Epidermal melanocyte (primary cell): ENCODE measurements at regions not wholly inside any gene's neighbourhood (a gene's known extent, or its start where the extent isn't known, plus 50 kb on each side); places are given as distances from the start of the nearest gene placed in this dataset.

ENCODE experiments used
- DNase-seq: peaks from one replicate; pipeline ENCODE4 v3.0.0; 2011; ENCODE audit warnings: low spot score; ENCODE audit not compliant: insufficient read length

GRCh38 chr2:13581471-13581870 lies 864.7 kb downstream of the TRIB2 start:
- DNase-seq: no peak

GRCh38 chr2:13583609-13584008 lies 866.9 kb downstream of the TRIB2 start:
- DNase-seq: no peak

GRCh38 chr2:13584020-13584419 lies 867.3 kb downstream of the TRIB2 start:
- no peak for DNase-seq

DNA sequence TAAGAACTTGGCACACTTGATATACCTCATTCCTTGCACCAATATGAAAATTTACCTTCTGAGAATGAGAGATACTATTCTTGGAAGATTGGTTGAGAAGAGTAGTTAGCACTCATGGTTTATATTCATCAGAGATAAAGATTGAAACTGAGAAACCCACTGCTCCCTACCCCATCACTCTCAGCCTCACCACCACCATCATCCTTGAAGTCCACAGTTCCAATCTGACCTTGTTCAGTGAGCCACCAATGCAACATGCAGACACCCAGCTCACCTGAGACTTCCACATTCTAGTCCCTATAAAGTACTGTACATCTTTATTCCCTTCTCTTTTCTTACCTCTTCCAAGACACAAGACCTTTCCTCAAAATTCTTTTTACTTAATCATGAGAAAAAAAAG lies 869.0 kb downstream of the TRIB2 start:
- no peak for DNase-seq

GRCh38 chr2:13596233-13596632 lies 879.5 kb downstream of the TRIB2 start:
- no peak for DNase-seq

DNA sequence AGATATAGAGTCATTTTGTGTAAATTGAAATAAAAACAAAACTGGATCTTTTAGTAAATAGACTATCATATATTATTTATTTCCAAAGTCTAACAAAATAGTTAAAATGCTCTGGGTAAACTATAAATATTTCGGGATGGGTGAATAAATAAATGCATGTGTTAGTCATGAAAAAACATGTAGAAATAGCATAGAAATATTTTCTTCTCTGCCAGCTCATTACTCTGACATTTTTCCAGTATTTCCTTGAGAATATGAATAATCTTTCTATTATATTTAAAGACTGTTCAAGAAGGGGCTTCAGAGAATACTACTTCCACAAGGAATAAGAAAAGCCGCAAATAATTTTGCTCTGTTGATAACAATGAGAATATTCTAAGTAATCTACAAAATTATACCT lies 880.4 kb downstream of the TRIB2 start:
- DNase-seq: no peak

DNA sequence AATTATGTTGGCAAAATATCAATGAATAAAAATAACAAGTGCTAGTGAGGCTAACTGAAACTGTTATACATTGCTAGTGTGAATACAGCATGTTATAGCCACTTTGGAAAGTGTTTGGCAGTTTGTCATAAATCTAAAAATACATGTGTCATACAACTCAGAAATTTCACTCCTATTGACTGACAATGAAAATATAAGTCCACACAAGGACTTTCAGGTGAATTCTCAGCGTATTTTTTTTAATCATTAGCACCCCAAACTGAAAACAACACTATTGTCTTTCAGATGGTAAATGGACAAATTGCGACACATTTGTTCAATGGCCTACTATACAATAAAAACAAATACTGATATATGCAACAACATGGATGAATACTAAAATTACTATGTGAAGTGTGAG lies 884.8 kb downstream of the TRIB2 start:
- no peak for DNase-seq

DNA sequence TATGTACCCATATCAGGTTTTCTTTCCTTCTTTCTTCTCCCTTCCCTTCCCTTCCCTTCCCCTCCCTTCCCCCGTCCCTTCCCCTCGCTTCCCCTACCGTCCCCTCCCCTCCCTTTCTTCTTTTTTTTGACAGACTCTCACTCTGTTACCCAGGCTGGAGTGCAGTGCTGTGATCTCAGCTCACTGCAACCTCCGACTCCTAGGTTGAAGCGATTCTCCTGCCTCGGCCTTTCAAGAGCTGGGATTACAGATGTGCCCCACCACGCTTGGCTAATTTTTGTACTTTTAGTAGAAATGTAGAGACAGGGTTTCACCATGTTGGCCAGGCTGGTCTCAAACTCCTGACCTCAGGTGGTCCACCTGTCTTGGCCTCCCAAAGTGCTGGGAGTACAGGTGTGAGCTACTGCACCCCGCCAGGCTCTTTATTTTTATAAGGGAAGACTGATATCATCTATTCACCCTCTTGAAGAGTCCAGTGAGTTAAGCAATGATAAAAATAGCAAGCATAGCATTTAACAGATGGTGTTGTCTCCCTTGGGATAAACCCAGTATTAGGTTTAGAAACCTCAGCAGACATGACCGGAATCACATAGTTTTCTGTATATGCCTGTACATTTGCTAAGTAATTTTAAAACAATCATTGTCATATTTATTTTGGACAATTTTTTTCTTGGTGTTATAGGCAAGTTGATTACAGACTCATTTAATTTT lies 888.4 kb downstream of the TRIB2 start:
- DNase-seq: no peak

- DNase-seq: no peak
These were observed 890.4 kb downstream of the TRIB2 start for GRCh38 chr2:13607139-13607538.

- no peak for DNase-seq
These were observed 895.2 kb downstream of the TRIB2 start for GRCh38 chr2:13611939-13612338.

DNA sequence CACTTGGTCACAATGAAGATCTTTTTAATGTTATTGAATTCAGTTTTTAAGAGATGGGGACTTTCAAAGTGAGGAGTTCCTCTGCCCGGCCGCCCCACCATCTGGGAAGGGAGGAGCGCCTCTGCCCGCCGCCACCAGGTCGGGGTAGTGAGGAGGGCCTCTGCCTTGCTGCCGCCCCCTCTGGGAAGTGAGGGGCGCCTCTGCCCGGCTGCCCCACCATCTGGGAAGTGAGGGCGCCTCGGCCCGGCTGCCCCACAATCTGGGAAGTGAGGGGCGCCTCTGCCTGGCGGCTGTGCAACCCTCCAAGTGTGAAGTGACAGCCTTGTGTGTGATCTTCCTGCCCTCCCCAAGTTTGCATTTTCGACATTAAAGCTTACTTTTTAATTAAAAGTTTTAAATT lies 899.3 kb downstream of the TRIB2 start:
- DNase-seq: no peak

DNA sequence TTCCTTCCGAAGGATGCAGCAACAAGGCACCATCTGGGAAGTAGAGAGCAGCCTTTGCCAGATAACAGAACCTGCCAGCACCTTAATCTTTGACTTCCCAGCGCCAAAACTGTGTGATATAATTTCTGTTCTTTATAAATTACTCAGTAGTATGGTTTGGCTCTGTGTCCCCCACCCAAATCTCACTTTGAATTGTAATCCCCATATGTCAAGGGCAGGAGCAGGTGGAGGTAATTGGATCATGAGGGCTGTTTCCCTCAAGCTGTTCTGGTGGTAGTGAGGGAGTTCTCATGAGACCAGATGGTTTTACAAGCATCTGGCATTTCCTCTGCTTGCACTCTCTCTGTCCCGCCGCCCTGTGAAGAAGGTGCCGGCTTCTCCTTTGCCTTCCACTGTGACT lies 899.9 kb downstream of the TRIB2 start:
- no peak for DNase-seq

DNA sequence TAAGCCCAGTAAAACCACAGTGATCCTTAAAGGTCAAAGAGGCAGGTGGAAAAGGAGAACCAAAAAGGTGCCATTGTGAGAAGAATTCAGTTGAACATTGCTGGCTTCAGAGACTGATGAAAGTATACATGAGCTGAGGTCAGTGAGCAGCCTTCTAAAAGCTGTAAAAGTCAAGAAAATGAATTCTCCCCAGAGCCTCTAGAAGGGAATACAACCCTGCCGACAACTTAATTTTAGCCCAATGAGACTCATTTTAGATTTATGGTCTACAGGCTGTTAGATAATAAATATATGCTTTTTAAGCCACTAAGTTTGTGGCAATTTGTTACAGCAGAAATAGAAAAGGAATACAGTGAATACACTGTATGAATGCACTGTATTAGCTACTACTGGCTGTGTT lies 911.4 kb downstream of the TRIB2 start:
- DNase-seq: no peak

DNA sequence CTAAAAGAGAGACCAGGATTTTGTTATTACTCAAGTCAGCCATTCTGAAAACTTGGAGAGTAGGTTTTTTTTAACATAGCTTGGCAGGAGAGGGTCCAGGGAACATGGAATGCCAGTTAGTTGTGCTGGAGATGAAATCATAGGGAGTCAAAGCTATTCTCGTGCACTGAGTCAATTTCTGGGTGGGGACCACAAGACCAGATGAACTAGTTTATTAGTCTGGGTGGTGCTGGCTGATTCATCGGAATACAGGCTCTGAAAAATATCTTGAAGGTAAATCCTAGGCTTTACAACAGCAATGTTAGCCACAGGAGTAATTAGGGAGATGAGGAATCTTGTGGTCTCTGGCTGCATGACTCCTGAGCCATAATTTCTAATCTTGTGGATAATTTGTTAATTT lies 921.4 kb downstream of the TRIB2 start:
- no peak for DNase-seq

DNA sequence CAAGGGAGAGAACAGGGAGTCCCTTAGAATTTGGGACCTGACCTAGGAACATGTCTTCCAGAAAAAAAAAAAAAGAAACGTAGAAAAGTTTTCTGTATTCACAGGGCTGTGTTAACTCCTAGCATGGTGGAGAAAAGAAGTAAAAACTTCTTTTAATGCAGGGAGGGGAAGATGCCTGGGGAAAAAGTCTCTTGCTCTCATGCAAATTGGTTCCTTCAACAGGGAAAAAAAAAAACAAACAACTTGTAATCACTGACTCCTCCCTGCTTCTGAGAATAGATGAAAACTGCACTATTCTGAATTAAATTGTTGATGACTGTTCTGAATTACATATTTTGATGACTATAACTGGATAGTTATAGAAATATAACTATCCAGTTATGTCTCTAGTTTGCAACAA lies 933.2 kb downstream of the TRIB2 start:
- no peak for DNase-seq

- DNase-seq: no peak
These were observed 933.9 kb downstream of the TRIB2 start for GRCh38 chr2:13650586-13651180.

GRCh38 chr2:13651684-13652131 lies 935.0 kb downstream of the TRIB2 start:
- no peak for DNase-seq

- no peak for DNase-seq
These were observed 936.0 kb downstream of the TRIB2 start for GRCh38 chr2:13652531-13653313.

DNA sequence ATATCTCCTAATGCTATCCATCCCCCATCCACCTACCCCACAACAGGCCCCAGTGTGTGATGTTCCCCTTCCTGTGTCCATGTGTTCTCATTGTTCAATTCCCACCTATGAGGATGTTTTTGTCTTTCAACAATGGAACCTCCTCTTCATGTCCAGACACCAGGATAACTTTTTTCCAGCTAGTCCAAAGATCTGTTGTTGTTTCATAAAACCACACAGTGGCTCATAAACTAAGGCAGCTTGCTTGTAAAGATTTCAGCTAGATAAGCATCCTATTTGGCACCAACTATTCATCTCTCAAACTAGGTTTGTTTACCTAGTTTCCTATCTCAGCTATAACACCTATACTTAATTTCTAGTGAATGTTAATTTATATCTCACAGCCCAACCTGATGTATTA lies 937.7 kb downstream of the TRIB2 start:
- DNase-seq: no peak

DNA sequence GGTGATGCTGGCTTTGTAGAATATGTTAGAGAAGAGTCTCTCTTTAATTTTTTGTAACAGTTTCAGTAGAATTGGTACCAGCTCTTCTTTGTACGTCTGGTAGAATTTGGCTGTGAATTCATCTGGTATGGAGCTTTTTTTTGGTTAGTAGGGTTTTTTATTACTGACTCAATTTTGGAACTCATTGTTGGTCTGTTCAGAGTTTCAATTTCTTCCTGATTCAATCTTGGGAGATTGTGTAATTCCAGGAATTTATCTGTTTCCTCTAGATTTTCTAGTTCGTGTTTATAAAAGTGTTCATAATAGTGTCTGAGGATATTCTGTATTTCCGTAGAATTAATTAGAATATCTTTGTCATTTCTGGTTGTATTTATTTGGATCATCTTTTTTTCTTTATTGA lies 943.5 kb downstream of the TRIB2 start:
- DNase-seq: no peak

DNA sequence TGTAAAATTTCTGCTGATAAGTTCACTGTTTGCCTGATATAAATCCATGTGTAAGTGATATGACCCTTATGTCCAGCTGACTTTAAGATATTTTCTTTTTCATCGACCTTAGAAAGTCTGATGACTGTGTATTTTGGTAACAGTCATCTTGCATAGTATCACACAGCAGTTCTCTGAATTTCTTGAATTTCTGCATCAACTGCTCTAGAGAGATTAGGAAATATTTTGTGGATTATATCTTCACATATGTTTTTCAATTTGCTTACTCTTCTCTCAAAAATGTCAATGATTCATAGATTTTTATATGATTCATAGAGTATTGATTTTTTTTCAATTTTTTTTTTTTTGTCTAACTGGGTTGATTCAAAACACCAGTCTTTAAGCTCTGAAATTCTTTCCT lies 945.3 kb downstream of the TRIB2 start:
- DNase-seq: no peak

- DNase-seq: no peak
These were observed 950.1 kb downstream of the TRIB2 start for GRCh38 chr2:13666582-13667414.
